KMS-11 (cell line): ENCODE measurements at regions not wholly inside any gene's neighbourhood (a gene's known extent, or its start where the extent isn't known, plus 50 kb on each side); places are given as distances from the start of the nearest gene placed in this dataset.

ENCODE experiments used
- H2AFZ ChIP-seq: fragments of 200-600 bp; sonication (generic); 2 replicates; pipeline ENCODE4 v1.6.1; 2016; ENCODE audit warnings: antibody characterized with exemption, mixed run types, low read depth
- H3K27ac ChIP-seq: fragments of 200-600 bp; sonication (generic); 2 replicates; pipeline ENCODE4 v1.6.1; 2016; ENCODE audit warnings: mild to moderate bottlenecking, mixed run types
- H3K27me3 ChIP-seq: fragments of 200-600 bp; sonication (generic); 2 replicates; pipeline ENCODE4 v1.6.1; 2017; ENCODE audit warnings: mild to moderate bottlenecking, low read depth, mixed run types, moderate library complexity; ENCODE audit not compliant: insufficient read depth
- H3K36me3 ChIP-seq: fragments of 200-600 bp; sonication (generic); 2 replicates; pipeline ENCODE4 v1.6.1; 2017; ENCODE audit warnings: mild to moderate bottlenecking, mixed run types; ENCODE audit not compliant: insufficient read depth
- H3K4me1 ChIP-seq: fragments of 200-600 bp; sonication (generic); 2 replicates; pipeline ENCODE4 v1.6.1; 2016; ENCODE audit warnings: mild to moderate bottlenecking, low read depth, mixed run types; ENCODE audit not compliant: poor library complexity, severe bottlenecking
- H3K4me2 ChIP-seq: fragments of 200-600 bp; sonication (generic); 2 replicates; pipeline ENCODE4 v1.7.0; 2016; ENCODE audit warnings: mild to moderate bottlenecking, mixed run types
- H3K4me3 ChIP-seq: fragments of 200-600 bp; sonication (generic); IDR thresholded peaks from 2 replicates; pipeline ENCODE4 v1.6.1; 2017; ENCODE audit warnings: low read depth, low read length, mixed read lengths; ENCODE audit not compliant: insufficient read depth
- H3K79me2 ChIP-seq: fragments of 200-600 bp; sonication (generic); 2 replicates; pipeline ENCODE4 v1.6.1; 2016; ENCODE audit warnings: low read depth, mixed run types; ENCODE audit not compliant: insufficient read depth
- H3K9ac ChIP-seq: fragments of 200-600 bp; sonication (generic); 2 replicates; pipeline ENCODE4 v1.6.1; 2016; ENCODE audit warnings: mild to moderate bottlenecking, mixed run types
- H4K20me1 ChIP-seq: fragments of 200-600 bp; sonication (generic); 2 replicates; pipeline ENCODE4 v1.6.1; 2016; ENCODE audit warnings: mild to moderate bottlenecking, mixed run types; ENCODE audit not compliant: insufficient read depth
- TF ChIP-seq, protein P1 (sequence below): fragments of 200-600 bp; sonication (generic); conservative IDR thresholded peaks from 2 replicates; pipeline ENCODE4 v1.6.1; 2017; ENCODE audit warnings: low read depth, mild to moderate bottlenecking, antibody characterized with exemption, low read length, moderate library complexity, mixed read lengths

- Histone ChIP-seq H3K9ac (no peak overlapping the region), H4K20me1 (no peaks in the 10 kb centered on the region), H2AFZ (no peak overlapping the region), H3K4me2 (no peak overlapping the region), H3K4me3 (no peak overlapping the region), H3K27ac (no peak overlapping the region), H3K79me2 (no peaks in the 10 kb centered on the region), H3K27me3 (no peaks in the 10 kb centered on the region), H3K36me3 (no peaks in the 10 kb centered on the region), H3K4me1 (no peaks in the 10 kb centered on the region)
- TF ChIP-seq, protein P1, sequence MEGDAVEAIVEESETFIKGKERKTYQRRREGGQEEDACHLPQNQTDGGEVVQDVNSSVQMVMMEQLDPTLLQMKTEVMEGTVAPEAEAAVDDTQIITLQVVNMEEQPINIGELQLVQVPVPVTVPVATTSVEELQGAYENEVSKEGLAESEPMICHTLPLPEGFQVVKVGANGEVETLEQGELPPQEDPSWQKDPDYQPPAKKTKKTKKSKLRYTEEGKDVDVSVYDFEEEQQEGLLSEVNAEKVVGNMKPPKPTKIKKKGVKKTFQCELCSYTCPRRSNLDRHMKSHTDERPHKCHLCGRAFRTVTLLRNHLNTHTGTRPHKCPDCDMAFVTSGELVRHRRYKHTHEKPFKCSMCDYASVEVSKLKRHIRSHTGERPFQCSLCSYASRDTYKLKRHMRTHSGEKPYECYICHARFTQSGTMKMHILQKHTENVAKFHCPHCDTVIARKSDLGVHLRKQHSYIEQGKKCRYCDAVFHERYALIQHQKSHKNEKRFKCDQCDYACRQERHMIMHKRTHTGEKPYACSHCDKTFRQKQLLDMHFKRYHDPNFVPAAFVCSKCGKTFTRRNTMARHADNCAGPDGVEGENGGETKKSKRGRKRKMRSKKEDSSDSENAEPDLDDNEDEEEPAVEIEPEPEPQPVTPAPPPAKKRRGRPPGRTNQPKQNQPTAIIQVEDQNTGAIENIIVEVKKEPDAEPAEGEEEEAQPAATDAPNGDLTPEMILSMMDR, result no peak
Measured at GRCh38 chr9:11779971-11780370, 913.2 kb upstream of the TYRP1 start.

DNA sequence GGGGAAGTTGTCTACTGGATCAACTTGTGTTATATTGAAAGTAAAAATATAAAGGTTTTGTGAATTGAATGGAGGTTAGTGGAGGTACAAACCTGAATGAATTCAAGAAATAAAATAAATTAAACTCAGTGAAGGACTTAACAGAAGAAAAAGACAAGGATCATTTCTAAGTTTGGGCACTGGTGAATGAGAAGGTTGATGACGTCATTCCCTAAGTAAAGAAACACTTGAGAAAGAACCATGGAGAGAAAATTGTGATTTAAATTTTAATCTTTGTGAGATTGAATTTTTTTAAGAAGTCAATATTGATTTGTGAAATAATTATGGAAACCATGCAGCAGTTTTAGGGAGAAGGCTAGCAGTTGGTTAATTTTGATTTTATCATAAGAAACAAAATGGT lies 900.3 kb upstream of the TYRP1 start:
- Histone ChIP-seq H3K27me3 (no peaks in the 10 kb centered on the region), H3K4me1 (no peaks in the 10 kb centered on the region), H2AFZ (no peak overlapping the region), H3K9ac (no peak overlapping the region), H3K4me2 (no peak overlapping the region), H3K79me2 (no peaks in the 10 kb centered on the region), H3K4me3 (no peak overlapping the region), H3K36me3 (no peaks in the 10 kb centered on the region), H4K20me1 (no peaks in the 10 kb centered on the region), H3K27ac (no peak overlapping the region)
- TF ChIP-seq, protein P1, result no peak

DNA sequence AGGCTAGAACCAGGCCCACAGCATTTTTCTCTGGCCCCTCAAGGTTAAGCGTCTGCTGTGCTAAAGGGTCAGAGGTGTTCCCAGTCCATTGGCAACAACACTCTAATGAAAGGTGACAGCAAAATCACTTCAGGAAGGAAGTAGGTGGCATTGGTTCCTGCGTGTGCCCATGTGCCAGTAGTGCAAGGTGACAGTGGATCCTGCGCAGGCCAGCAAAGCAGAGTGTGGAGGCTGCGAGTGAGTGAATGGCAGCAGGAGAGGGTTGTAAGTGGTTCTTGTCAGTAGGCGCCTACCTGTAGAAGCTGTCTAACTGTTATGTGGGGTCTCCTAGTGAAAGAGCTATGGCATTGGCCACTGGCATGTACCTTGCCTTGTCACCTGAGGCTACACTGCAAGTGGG lies 898.2 kb upstream of the TYRP1 start:
- H3K27ac ChIP-seq, result no peak overlapping the region
- no peak overlapping the region for H3K4me3 ChIP-seq
- H3K36me3 ChIP-seq, result no peaks in the 10 kb centered on the region
- H4K20me1 ChIP-seq, result no peaks in the 10 kb centered on the region
- TF ChIP-seq, protein P1, result no peak
- H3K79me2 ChIP-seq, result no peaks in the 10 kb centered on the region
- no peak overlapping the region for H3K4me2 ChIP-seq
- no peak overlapping the region for H2AFZ ChIP-seq
- H3K27me3 ChIP-seq, result no peaks in the 10 kb centered on the region
- H3K9ac ChIP-seq, result no peak overlapping the region
- no peaks in the 10 kb centered on the region for H3K4me1 ChIP-seq

DNA sequence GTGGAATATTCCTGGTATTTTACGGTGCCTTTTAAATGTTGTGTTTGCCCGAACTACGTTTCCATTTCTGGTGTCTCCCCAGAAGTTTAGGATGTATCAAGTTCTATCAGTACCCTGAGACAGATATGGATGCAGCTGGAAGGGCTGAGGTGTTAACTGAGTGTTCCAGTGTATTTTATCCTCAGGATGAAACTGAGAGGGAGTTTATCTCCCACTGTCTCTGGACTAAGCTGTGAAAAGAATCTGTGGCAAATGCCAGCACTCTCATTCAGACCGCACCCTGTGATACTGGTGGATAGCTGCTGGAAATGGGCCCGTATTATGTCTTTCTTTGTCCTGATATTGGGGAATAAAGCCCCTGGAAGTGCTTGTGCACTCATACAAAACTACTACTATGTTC lies 887.2 kb upstream of the TYRP1 start:
- no peak overlapping the region for H3K9ac ChIP-seq
- no peak overlapping the region for H3K4me3 ChIP-seq
- no peaks in the 10 kb centered on the region for H3K4me1 ChIP-seq
- H4K20me1 ChIP-seq, result no peaks in the 10 kb centered on the region
- no peaks in the 10 kb centered on the region for H3K36me3 ChIP-seq
- no peak overlapping the region for H3K27ac ChIP-seq
- no peak overlapping the region for H2AFZ ChIP-seq
- no peaks in the 10 kb centered on the region for H3K27me3 ChIP-seq
- H3K4me2 ChIP-seq, result no peak overlapping the region
- TF ChIP-seq, protein P1, result no peak
- no peaks in the 10 kb centered on the region for H3K79me2 ChIP-seq
